ENCODE measurements at regions not wholly inside any gene's neighbourhood (a gene's known extent, or its start where the extent isn't known, plus 50 kb on each side); places are given as distances from the start of the nearest gene placed in this dataset.

DNA sequence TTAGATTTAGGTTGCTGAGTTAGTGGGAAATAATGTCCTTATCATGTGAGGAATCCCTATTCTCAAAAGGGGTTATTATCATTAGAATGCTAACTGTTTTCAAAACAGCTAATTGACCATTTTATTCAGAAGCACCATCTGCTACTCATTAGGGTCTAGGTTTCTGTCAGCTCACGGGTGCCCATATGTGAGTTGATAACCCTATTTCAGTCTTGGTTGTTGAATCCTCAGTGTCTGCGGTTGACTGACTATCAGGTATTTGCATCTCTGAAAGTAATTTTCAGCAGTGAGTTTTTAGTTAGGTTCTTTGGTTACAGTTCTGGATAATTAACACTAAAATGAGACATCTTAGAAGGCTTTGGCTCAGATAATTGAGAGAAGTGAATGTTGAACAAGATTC, 1404.0 kb downstream of the AACS start:
- ChIA-PET CTCF (no interaction called here), POLR2A (no interaction called here)
- H3K4me1 Mint-ChIP-seq (ENCODE audit: low read depth) = no peaks in the 10 kb centered on the region
- H3K27ac Mint-ChIP-seq = no peak overlapping the region
- DNase-seq (no peak), ATAC-seq (no peak)
- intact Hi-C loops (cut with micrococcal nuclease) = no loop called here
- no peaks in the 10 kb centered on the region for H3K27me3 Mint-ChIP-seq
- no peaks in the 10 kb centered on the region for H3K36me3 Mint-ChIP-seq (ENCODE audit: low read depth)
- H3K4me3 Mint-ChIP-seq = no peak overlapping the region
- H3K9me3 Mint-ChIP-seq = peaks cover 4% of the 10 kb centered on the region
- TF ChIP-seq, protein P1, sequence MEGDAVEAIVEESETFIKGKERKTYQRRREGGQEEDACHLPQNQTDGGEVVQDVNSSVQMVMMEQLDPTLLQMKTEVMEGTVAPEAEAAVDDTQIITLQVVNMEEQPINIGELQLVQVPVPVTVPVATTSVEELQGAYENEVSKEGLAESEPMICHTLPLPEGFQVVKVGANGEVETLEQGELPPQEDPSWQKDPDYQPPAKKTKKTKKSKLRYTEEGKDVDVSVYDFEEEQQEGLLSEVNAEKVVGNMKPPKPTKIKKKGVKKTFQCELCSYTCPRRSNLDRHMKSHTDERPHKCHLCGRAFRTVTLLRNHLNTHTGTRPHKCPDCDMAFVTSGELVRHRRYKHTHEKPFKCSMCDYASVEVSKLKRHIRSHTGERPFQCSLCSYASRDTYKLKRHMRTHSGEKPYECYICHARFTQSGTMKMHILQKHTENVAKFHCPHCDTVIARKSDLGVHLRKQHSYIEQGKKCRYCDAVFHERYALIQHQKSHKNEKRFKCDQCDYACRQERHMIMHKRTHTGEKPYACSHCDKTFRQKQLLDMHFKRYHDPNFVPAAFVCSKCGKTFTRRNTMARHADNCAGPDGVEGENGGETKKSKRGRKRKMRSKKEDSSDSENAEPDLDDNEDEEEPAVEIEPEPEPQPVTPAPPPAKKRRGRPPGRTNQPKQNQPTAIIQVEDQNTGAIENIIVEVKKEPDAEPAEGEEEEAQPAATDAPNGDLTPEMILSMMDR (IDR thresholded peaks at IDR 0.05) = no peak

DNA sequence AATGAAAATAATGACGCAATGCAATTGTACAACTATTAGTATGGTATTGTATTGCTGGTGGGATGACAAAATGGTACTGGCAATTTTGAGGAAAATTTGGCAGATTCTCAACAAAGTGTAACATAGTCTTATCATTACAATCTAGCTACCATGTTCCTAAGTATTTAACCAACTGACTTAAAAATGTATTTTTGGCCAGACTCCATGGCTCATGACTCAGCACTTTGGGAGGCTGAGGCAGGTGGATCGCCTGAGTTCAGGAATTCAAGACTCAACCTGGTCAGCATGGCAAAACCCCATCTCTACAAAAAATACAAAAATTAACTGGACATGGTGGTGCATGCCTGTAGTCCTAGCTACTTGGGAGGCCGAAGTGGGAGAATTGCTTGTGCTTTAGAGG, 1409.5 kb downstream of the AACS start:
- no peak overlapping the region for H3K4me3 Mint-ChIP-seq
- POLR2A ChIA-PET = no interaction called here
- ATAC-seq (no peak), DNase-seq (no peak)
- H3K27me3 Mint-ChIP-seq = no peaks in the 10 kb centered on the region
- no peaks in the 10 kb centered on the region for H3K36me3 Mint-ChIP-seq (ENCODE audit: low read depth)
- H3K27ac Mint-ChIP-seq = no peak overlapping the region
- CTCF ChIA-PET = no interaction called here
- peaks cover 9% of the 10 kb centered on the region for H3K9me3 Mint-ChIP-seq
- no peaks in the 10 kb centered on the region for H3K4me1 Mint-ChIP-seq (ENCODE audit: low read depth)
- TF ChIP-seq, protein P1 (IDR thresholded peaks at IDR 0.05) = no peak
- intact Hi-C loops (cut with micrococcal nuclease) = no loop called here

DNA sequence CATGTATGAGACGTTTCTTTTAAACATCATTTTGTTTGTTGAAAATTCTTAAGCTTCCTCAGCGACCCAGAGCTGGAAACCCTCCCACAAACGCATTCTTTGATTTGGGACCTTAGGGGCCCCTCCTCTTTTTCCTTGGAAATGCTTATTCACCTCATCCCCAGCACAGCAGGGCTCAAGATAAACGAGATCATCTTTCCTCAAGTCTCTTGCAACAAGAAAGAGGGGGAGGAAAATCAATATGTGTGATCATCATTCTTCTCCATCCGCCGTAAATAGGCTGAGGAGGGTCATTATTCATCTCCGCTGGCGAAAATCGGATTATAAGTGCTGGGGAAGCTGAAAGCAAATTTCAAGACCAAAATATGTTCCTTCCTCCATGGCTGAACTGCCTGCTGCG, 1415.2 kb downstream of the AACS start:
- intact Hi-C loops (cut with micrococcal nuclease) = no loop called here
- no peak overlapping the region for H3K4me3 Mint-ChIP-seq
- POLR2A ChIA-PET = no interaction called here

DNA sequence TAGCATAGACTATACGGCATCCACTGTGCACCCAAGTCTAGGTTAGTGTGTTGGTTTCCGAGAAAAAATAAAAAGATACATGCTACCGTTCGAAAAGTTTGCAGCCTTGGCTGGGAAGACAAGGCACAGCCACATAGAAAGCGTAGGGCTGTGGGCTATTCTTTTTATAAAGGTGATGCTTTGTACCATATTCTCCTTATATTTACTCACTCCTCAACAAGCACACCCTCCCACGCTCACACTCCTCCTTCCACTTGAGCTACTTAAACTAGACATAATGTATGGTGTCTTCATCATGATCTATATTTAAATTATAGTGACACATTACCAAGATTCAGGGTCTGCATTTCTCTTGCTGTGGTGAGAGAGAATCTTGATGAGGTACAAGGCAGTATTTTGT, 1416.5 kb downstream of the AACS start:
- no peak overlapping the region for H3K4me3 Mint-ChIP-seq
- TF ChIP-seq, protein P1 (IDR thresholded peaks at IDR 0.05) = no peak
- ChIA-PET POLR2A (no interaction called here), CTCF (no interaction called here)
- no peaks in the 10 kb centered on the region for H3K4me1 Mint-ChIP-seq (ENCODE audit: low read depth)
- no peak overlapping the region for H3K27ac Mint-ChIP-seq
- peaks cover 7% of the 10 kb centered on the region for H3K9me3 Mint-ChIP-seq
- no peaks in the 10 kb centered on the region for H3K36me3 Mint-ChIP-seq (ENCODE audit: low read depth)
- no peak for DNase-seq
- H3K27me3 Mint-ChIP-seq = no peaks in the 10 kb centered on the region
- intact Hi-C loops (cut with micrococcal nuclease) = no loop called here
- ATAC-seq = no peak

More for the DNA sequence above, 1415.2 kb downstream of the AACS start:
- Mint-ChIP-seq H3K4me1 (ENCODE audit: low read depth) (no peaks in the 10 kb centered on the region), H3K9me3 (peaks cover 8% of the 10 kb centered on the region), H3K27ac (no peak overlapping the region), H3K36me3 (ENCODE audit: low read depth) (no peaks in the 10 kb centered on the region), H3K27me3 (no peaks in the 10 kb centered on the region)
- CTCF ChIA-PET = no interaction called here
- TF ChIP-seq, protein P1 (IDR thresholded peaks at IDR 0.05) = no peak
- no peak for ATAC-seq
- DNase-seq = no peak

DNA sequence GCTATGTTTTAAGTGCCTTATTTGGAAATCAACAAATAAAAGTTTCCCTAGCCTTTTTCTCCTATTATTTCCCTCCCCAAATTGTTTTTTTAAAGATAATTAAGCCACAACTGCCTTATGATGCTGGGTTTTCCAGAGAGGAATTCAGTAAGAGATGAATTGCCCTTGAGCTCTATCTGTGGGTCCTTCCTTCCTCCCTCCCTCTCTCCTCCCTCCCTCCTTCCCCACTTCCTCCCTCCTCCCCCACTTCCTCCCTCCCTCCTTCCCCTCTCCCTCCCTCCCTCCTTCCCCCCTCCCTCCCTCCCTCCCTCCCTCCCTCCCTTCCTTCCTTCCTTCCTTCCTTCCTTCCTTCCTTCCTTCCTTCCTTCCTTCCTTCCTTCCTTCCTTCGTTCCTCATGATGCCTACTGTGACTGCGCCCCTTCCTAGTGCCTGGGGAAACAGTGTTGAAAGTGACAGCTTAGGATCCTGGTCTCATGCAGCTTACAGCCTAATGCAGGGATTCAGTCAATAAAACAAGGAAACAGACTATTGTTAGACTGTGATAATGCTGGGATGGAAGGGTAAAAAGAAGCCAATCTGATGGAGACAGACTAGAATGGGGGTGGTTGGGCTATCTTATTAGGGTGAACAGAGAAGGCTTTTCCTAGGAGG, 1417.1 kb downstream of the AACS start:
- no peak for ATAC-seq
- TF ChIP-seq, protein P1 (IDR thresholded peaks at IDR 0.05) = no peak
- no peaks in the 10 kb centered on the region for H3K4me1 Mint-ChIP-seq (ENCODE audit: low read depth)
- peaks cover 7% of the 10 kb centered on the region for H3K9me3 Mint-ChIP-seq
- intact Hi-C loops (cut with micrococcal nuclease) = no loop called here
- no peak overlapping the region for H3K4me3 Mint-ChIP-seq
- no peak overlapping the region for H3K27ac Mint-ChIP-seq
- H3K27me3 Mint-ChIP-seq = no peaks in the 10 kb centered on the region
- CTCF ChIA-PET = no interaction called here
- DNase-seq = no peak
- POLR2A ChIA-PET = no interaction called here
- no peaks in the 10 kb centered on the region for H3K36me3 Mint-ChIP-seq (ENCODE audit: low read depth)
